ENCODE measurements at regions not wholly inside any gene's neighbourhood (a gene's known extent, or its start where the extent isn't known, plus 50 kb on each side); places are given as distances from the start of the nearest gene placed in this dataset.

GRCh38 chr2:64841461-64841860 is 147.7 kb upstream of the SLC1A4 start:
- no peak for DNase-seq
- no peak for TF ChIP-seq CTCF (IDR thresholded peaks at IDR 0.05; ENCODE audit: low read depth, low read length)
- no peaks in the 10 kb centered on the region for H3K27me3 ChIP-seq (ENCODE audit: insufficient read depth, low read depth, severe bottlenecking)
- H3K4me3 ChIP-seq (ENCODE audit: low read depth, low read length) = no peak overlapping the region
- H3K36me3 ChIP-seq = no peaks in the 10 kb centered on the region
- no peaks in the 10 kb centered on the region for H3K9me3 ChIP-seq (ENCODE audit: severe bottlenecking)
- H3K27ac ChIP-seq = no peak overlapping the region

GRCh38 chr2:64842030-64842429 is 147.2 kb upstream of the SLC1A4 start:
- Histone ChIP-seq H3K4me3 (ENCODE audit: low read depth, low read length) (no peak overlapping the region), H3K36me3 (no peaks in the 10 kb centered on the region), H3K9me3 (ENCODE audit: severe bottlenecking) (no peaks in the 10 kb centered on the region), H3K27me3 (ENCODE audit: insufficient read depth, low read depth, severe bottlenecking) (no peaks in the 10 kb centered on the region), H3K27ac (no peak overlapping the region)
- DNase-seq = no peak
- TF ChIP-seq CTCF (IDR thresholded peaks at IDR 0.05; ENCODE audit: low read depth, low read length) = no peak

GRCh38 chr2:64844087-64844486 is 145.1 kb upstream of the SLC1A4 start:
- no peaks in the 10 kb centered on the region for H3K36me3 ChIP-seq
- DNase-seq = no peak
- H3K27ac ChIP-seq = no peak overlapping the region
- no peaks in the 10 kb centered on the region for H3K27me3 ChIP-seq (ENCODE audit: insufficient read depth, low read depth, severe bottlenecking)
- H3K9me3 ChIP-seq (ENCODE audit: severe bottlenecking) = no peaks in the 10 kb centered on the region
- no peak overlapping the region for H3K4me3 ChIP-seq (ENCODE audit: low read depth, low read length)
- no peak for TF ChIP-seq CTCF (IDR thresholded peaks at IDR 0.05; ENCODE audit: low read depth, low read length)

GRCh38 chr2:64845273-64845905 is 143.8 kb upstream of the SLC1A4 start:
- H3K9me3 ChIP-seq (ENCODE audit: severe bottlenecking) = no peaks in the 10 kb centered on the region
- no peaks in the 10 kb centered on the region for H3K36me3 ChIP-seq
- no peaks in the 10 kb centered on the region for H3K27me3 ChIP-seq (ENCODE audit: insufficient read depth, low read depth, severe bottlenecking)
- no peak overlapping the region for H3K27ac ChIP-seq
- no peak overlapping the region for H3K4me3 ChIP-seq (ENCODE audit: low read depth, low read length)
- no peak for TF ChIP-seq CTCF (IDR thresholded peaks at IDR 0.05; ENCODE audit: low read depth, low read length)
- no peak for DNase-seq

GRCh38 chr2:64846177-64846576 is 143.0 kb upstream of the SLC1A4 start:
- Histone ChIP-seq H3K27me3 (ENCODE audit: insufficient read depth, low read depth, severe bottlenecking) (no peaks in the 10 kb centered on the region), H3K36me3 (no peaks in the 10 kb centered on the region), H3K9me3 (ENCODE audit: severe bottlenecking) (no peaks in the 10 kb centered on the region), H3K4me3 (ENCODE audit: low read depth, low read length) (no peak overlapping the region), H3K27ac (no peak overlapping the region)
- no peak for DNase-seq
- no peak for TF ChIP-seq CTCF (IDR thresholded peaks at IDR 0.05; ENCODE audit: low read depth, low read length)

GRCh38 chr2:64847930-64848329 is 141.3 kb upstream of the SLC1A4 start:
- no peak for DNase-seq

More at GRCh38 chr2:64847930-64848329, 141.3 kb upstream of the SLC1A4 start:
- H3K27me3 ChIP-seq (ENCODE audit: insufficient read depth, low read depth, severe bottlenecking) = no peaks in the 10 kb centered on the region
- no peak for TF ChIP-seq CTCF (IDR thresholded peaks at IDR 0.05; ENCODE audit: low read depth, low read length)
- no peak overlapping the region for H3K27ac ChIP-seq
- H3K4me3 ChIP-seq (ENCODE audit: low read depth, low read length) = no peak overlapping the region
- no peaks in the 10 kb centered on the region for H3K9me3 ChIP-seq (ENCODE audit: severe bottlenecking)
- no peaks in the 10 kb centered on the region for H3K36me3 ChIP-seq

All from WERI-Rb-1 (cell line).